Liver (tissue), 8 donors: ENCODE measurements at regions not wholly inside any gene's neighbourhood (a gene's known extent, or its start where the extent isn't known, plus 50 kb on each side); places are given as distances from the start of the nearest gene placed in this dataset.

ENCODE experiments used
- DNase-seq: peaks from one replicate; pipeline ENCODE4 v3.0.0-alpha.2; 2017; ENCODE audit warnings: low spot score
- H3K27ac ChIP-seq, 2 donors: one replicate each; pipeline ENCODE4 v1.7.0; 2013; ENCODE audit warnings: inconsistent platforms in 2 of 2, low read length in 2 of 2, control low read depth in 1 of 2, low read depth in 1 of 2, mild to moderate bottlenecking in 1 of 2
- H3K27me3 ChIP-seq, 4 donors: one replicate each; pipeline versions ENCODE4 v1.6.1 to v1.7.0; 2013; ENCODE audit warnings: low read length in 3 of 4, inconsistent platforms in 1 of 4, mild to moderate bottlenecking in 1 of 4, moderate library complexity in 1 of 4; ENCODE audit not compliant: control insufficient read depth in 4 of 4, insufficient read depth in 4 of 4
- H3K36me3 ChIP-seq, 4 donors: one replicate each; pipeline versions ENCODE4 v1.6.1 to v1.7.0; 2013; ENCODE audit warnings: low read length in 3 of 4, mild to moderate bottlenecking in 3 of 4, low read depth in 1 of 4, moderate library complexity in 1 of 4; ENCODE audit not compliant: control insufficient read depth in 4 of 4, insufficient read depth in 3 of 4
- H3K4me1 ChIP-seq, 4 donors: one replicate each; pipeline versions ENCODE4 v1.6.1 to v1.7.0; 2013; ENCODE audit warnings: low read length in 3 of 4, mild to moderate bottlenecking in 3 of 4, moderate library complexity in 1 of 4; ENCODE audit not compliant: control insufficient read depth in 4 of 4, insufficient read depth in 4 of 4
- H3K4me3 ChIP-seq, 3 donors: one replicate each; pipeline versions ENCODE4 v1.6.1 to v1.7.0; 2013; ENCODE audit warnings: low read length in 3 of 3, control low read depth in 1 of 3, low read depth in 1 of 3, mild to moderate bottlenecking in 1 of 3
- H3K9ac ChIP-seq, 2 donors: one replicate each; pipeline ENCODE4 v1.7.0; 2013; ENCODE audit warnings: low read length in 2 of 2, mild to moderate bottlenecking in 2 of 2, moderate library complexity in 2 of 2, control low read depth in 1 of 2, low read depth in 1 of 2
- H3K9me3 ChIP-seq, 4 donors: one replicate each; pipeline versions ENCODE4 v1.6.1 to v1.7.0; 2013; ENCODE audit warnings: low read length in 3 of 4; ENCODE audit not compliant: control insufficient read depth in 4 of 4
- ATF3 ChIP-seq: IDR thresholded peaks from 2 replicates; pipeline ENCODE4 v1.6.1; 2016; ENCODE audit warnings: antibody characterized with exemption
- CTCF ChIP-seq: fragments of 150-350 bp; IDR thresholded peaks from 2 replicates; pipeline ENCODE4 v1.5.1; 2017; ENCODE audit warnings: improper control_type of control experiment, low read depth, low read length; ENCODE audit not compliant: missing input control
- EGR1 ChIP-seq, 2 donors: IDR thresholded peaks; 2 replicates each; pipeline ENCODE4 v1.6.1; 2016 to 2018; ENCODE audit warnings: antibody characterized with exemption in 2 of 2, low read depth in 2 of 2
- FOXA1 ChIP-seq: IDR thresholded peaks from 2 replicates; pipeline ENCODE4 v1.6.1; 2016; ENCODE audit warnings: antibody characterized with exemption
- RAD21 ChIP-seq, 2 donors: IDR thresholded peaks; 2 replicates each; pipeline ENCODE4 v1.6.1; 2016; ENCODE audit warnings: antibody characterized with exemption in 2 of 2, mild to moderate bottlenecking in 2 of 2
- REST ChIP-seq: IDR thresholded peaks from 2 replicates; pipeline ENCODE4 v1.6.1; 2016; ENCODE audit warnings: antibody characterized with exemption, mild to moderate bottlenecking
- RXRA ChIP-seq, 2 donors: IDR thresholded peaks; 2 replicates each; pipeline ENCODE4 v1.6.1; 2017 to 2018; ENCODE audit warnings: antibody characterized with exemption in 2 of 2, mild to moderate bottlenecking in 1 of 2
- SP1 ChIP-seq: IDR thresholded peaks from 2 replicates; pipeline ENCODE4 v1.6.1; 2018; ENCODE audit warnings: antibody characterized with exemption, mild to moderate bottlenecking
- TAF1 ChIP-seq: conservative IDR thresholded peaks from 2 replicates; pipeline ENCODE4 v1.6.1; 2016; ENCODE audit warnings: antibody characterized with exemption, mild to moderate bottlenecking
- YY1 ChIP-seq: IDR thresholded peaks from 2 replicates; pipeline ENCODE4 v1.6.1; 2016; ENCODE audit warnings: antibody characterized with exemption, mild to moderate bottlenecking
- WGBS: extraction: QIAGEN DNeasy Blood & Tissue Kit; methylation state at CpG from one replicate; pipeline ENCODE4 v1.1.7; 2013; 5-methylcytosine and 5-hydroxymethylcytosine counted together
- donor health status: healthy.
- donor health status: healthy.
- donor health status: healthy.
- donor health status: healthy.
- donor health status: healthy.

DNA sequence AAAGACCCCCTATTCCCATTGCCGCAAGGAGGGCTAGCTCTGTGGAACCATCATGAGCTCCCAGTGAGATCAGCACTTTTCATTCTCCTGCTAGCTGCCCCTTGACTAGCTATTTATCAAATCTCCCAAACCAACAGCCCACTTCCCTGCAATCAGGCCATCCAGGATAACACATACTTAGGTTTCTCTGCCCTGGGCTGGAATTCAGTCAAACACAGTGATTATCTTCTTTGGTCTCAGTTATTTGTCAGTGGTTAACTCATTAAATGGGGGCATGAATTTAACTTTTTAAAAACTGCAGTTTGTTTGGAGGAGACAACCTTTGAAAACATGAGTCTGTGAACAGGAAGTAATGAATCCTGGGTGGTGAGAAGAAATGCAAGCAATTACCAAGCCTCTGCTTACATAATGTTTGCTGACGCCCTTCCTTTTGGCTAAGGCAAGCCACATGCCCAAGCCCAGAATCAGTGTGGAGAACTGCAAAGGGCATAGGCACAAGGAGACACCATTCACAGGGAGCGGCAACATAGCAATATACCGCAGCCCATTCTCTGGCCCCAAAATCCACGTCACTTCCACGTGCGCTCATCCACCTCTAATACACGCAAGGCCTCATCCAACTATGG, 275.0 kb downstream of the DRD1 start (continued):
- TF ChIP-seq REST (no peak), RXRA (IDR thresholded peaks at IDR 0.05) (no peak), EGR1 (IDR thresholded peaks at IDR 0.05; ENCODE audit: low read depth in 2 of 2) (no peak), FOXA1 (no peak), TAF1 (no peak), RAD21 (IDR thresholded peaks at IDR 0.05) (no peak), ATF3 (no peak), YY1 (no peak)

- WGBS = 79% methylated on average over 2 of the region's 2 CpGs
- no peaks in the 10 kb centered on the region for H3K36me3 ChIP-seq
Measured at GRCh38 chr5:175166026-175166425, 278.0 kb downstream of the DRD1 start.

More at GRCh38 chr5:175166026-175166425, 278.0 kb downstream of the DRD1 start:
- Histone ChIP-seq H3K27ac (no peak overlapping the region), H3K27me3 (no peaks in the 10 kb centered on the region), H3K9ac (no peak overlapping the region), H3K4me3 (no peak overlapping the region), H3K4me1 (no peaks in the 10 kb centered on the region), H3K9me3 (no peaks in the 10 kb centered on the region)
- TF ChIP-seq REST (no peak), CTCF (no peak), SP1 (no peak)
- DNase-seq = no peak
